NCI-H1417 treated with DMSO at 0.1 percent for 48 hours (cell line): ENCODE measurements at regions not wholly inside any gene's neighbourhood (a gene's known extent, or its start where the extent isn't known, plus 50 kb on each side); places are given as distances from the start of the nearest gene placed in this dataset.

Source experiments
- DNase-seq: peaks from one replicate; lab custom pipeline; 2025; lab: John Stamatoyannopoulos, UW

GRCh38 chr13:54884682-54885081 lies 1856.1 kb downstream of the OLFM4 start:
- no peak for DNase-seq

GRCh38 chr13:54890976-54891375 lies 1862.4 kb downstream of the OLFM4 start:
- no peak for DNase-seq

DNA sequence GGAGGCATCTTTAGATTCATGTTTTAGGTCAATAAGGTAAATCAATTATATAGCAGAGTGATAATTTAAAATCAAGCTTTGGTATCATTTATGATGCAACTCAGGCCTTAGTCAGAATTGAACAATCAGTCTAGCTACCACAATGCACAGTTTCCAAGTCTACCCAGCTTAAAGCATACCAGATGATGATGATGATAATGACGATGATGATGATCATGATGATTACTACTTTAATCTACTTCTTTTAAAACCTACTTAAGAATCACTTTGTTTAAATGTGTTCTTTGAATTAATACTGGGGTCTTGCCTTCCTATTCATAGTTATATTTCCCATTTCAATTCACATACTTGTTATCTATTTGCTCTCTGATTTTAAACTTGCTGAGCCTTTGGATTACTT lies 1872.7 kb downstream of the OLFM4 start:
- DNase-seq = no peak

- no peak for DNase-seq
Measured at GRCh38 chr13:54912367-54912766, 1883.8 kb downstream of the OLFM4 start.

DNA sequence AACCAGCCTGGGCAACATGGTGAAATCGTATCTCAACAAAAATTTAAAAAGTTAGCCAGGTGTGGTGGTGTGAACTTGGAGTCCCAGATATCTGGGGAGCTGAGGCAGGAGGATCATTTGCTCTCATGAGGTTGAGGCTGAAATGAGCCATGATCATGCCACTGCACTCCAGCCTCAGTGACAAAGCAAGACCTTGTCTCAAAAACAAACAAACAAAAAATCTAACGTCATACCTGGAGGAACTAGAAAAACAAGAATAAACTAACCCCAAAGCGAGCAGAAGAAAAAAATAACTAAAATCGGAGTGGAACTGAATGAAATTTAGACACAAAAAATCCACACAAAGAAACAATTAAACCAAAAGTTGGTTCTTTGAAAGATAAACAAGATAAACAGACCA lies 1885.1 kb downstream of the OLFM4 start:
- DNase-seq = no peak

GRCh38 chr13:54927538-54927937 lies 1898.9 kb downstream of the OLFM4 start:
- no peak for DNase-seq

GRCh38 chr13:54928071-54928470 lies 1899.5 kb downstream of the OLFM4 start:
- DNase-seq = no peak

DNA sequence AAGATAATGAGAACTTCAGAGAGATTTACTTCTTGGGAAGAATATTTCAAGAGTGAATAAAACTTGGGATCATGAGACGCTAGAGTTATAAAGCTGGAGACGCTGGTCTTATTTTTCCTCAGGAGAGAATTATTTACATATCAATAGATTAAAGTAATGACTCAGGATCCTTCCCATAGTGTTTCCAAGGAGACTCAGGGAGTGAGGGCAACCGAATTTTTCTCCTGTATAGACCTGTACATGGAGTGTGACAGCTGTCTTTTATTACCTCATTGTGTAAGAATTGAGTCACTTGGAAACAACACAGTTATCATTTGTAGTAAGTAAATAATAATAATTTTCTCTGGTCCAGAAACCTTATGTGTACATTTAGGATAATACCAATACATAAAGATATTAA lies 1905.5 kb downstream of the OLFM4 start:
- no peak for DNase-seq

GRCh38 chr13:54945973-54946372 lies 1917.4 kb downstream of the OLFM4 start:
- peak; percentile 81 for DNase-seq

GRCh38 chr13:54949735-54950134 lies 1921.1 kb downstream of the OLFM4 start:
- DNase-seq = no peak

GRCh38 chr13:54950546-54950945 lies 1921.9 kb downstream of the OLFM4 start:
- DNase-seq = no peak

GRCh38 chr13:54953786-54954185 lies 1925.2 kb downstream of the OLFM4 start:
- DNase-seq = no peak

GRCh38 chr13:54958781-54959180 lies 1930.2 kb downstream of the OLFM4 start:
- no peak for DNase-seq

DNA sequence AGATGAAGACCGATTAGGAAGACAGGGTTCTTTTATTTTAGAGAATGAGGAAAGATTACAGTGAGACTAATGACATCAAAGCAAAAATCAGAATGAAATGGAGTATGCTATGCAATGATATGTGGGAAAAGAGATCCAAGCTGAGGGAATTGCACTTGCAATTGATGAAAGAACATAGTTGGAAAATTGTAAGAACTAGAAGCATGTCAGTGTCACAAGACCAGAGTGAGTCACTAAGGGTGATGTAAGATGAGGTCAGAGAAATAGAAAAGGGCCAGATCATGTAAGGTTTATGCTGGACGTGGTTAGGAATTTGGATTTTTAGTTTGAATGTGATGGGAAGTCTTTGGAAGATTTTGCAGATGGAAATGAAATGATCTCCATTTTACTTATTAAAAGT lies 1937.3 kb downstream of the OLFM4 start:
- DNase-seq = no peak

DNA sequence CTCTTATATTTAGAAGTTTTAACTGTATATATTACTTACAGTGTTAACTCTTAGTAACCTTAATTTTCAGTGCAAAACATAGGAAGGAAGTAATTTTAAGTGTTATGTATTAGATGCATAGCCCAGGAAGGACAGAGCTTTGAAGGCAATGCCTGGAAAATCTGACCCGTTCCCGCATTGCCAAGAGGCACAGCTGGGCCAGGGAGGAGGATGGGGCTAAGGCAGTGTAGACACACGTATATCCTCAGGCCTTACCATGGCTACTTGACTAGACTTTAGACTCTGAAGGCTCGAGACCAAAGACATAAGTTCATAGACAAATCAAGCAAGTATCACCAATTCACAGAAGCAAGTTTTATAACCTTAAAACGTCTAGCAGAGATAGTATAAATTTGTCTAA lies 1944.2 kb downstream of the OLFM4 start:
- DNase-seq = no peak

GRCh38 chr13:54975676-54976075 lies 1947.1 kb downstream of the OLFM4 start:
- DNase-seq = no peak

DNA sequence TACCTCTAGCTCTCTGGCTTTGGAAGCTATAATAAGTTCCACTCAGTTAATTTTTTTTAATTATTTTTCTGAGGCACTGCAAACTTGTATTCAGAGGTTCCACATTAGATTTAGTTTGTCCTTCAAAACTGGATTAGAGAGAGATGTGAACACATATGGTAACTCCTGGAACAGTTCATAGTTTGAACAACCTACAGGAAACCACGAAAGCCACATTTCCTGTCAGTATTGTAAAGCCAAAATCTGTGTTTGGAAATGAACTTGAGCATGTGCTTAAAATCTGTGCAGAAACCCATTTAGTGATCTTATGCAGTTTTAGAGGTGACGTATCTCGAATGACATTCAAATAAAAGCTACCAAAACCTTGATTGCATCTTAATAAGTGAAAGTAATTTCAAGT lies 1952.0 kb downstream of the OLFM4 start:
- no peak for DNase-seq

GRCh38 chr13:54989418-54989817 lies 1960.8 kb downstream of the OLFM4 start:
- DNase-seq = no peak

DNA sequence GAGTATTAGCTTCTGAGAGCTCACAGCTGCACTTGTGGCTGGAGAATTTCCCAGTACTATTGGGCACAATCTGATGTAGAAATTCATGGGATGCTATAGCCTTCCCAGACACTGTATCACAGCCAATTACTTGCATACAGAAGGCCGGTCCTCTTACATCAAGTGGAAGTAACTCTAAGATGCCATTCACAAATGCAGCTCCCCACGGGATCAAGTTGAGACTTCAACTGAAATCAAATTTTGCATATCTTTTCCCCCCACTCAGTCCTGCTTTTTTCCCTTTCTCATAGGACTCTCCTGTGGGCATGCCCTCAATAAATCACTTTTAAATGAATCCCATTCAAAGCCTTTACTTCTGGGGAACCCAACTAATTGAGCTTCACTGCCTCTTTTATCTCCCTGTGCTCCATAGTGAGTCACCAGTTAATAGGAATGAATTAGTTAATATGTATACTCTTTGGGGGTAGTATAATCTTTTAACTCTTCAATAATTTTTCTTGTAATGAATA lies 1970.8 kb downstream of the OLFM4 start:
- DNase-seq = no peak

- no peak for DNase-seq
Measured at GRCh38 chr13:55000043-55000442, 1971.4 kb downstream of the OLFM4 start.

GRCh38 chr13:55000844-55001243 lies 1972.2 kb downstream of the OLFM4 start:
- DNase-seq = no peak

- DNase-seq = no peak
Measured at GRCh38 chr13:55001881-55002280, 1973.3 kb downstream of the OLFM4 start.

DNA sequence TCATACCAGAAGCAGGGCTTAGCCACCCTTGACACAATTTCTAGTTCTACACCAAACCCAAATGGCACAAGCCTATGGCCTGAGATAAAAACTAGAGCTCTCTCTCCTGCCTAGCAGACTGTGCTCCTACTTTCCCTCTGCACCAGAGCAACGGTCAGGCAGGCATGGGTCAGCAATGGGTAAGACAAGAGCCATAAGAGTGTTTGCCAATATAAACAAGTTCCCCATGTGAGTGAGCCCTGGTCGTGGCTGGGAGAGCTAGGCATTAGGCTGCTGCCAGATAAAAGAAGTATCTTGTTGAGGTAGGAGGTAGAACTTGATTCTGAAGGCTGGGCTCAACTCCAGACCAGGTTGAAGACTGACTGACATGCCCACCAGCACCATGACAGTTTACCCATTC lies 1979.1 kb downstream of the OLFM4 start:
- DNase-seq = no peak

- DNase-seq = no peak
Measured at GRCh38 chr13:55013051-55013450, 1984.4 kb downstream of the OLFM4 start.

- DNase-seq = no peak
Measured at GRCh38 chr13:55029280-55029679, 2000.7 kb downstream of the OLFM4 start.
